ENCODE measurements at regions not wholly inside any gene's neighbourhood (a gene's known extent, or its start where the extent isn't known, plus 50 kb on each side); places are given as distances from the start of the nearest gene placed in this dataset.
A peak's percentile ranks its signal among the peaks of the same experiment; 100 is the strongest.
"Not testable (repeated sequence)": the region's sequence is repeated elsewhere in the genome, so short reads cannot be mapped to it uniquely, and the experiment has no call there.

GRCh38 chr11:69915501-69916250, 96.5 kb upstream of the FGF3 start:
- Histone ChIP-seq H3K4me3 (ENCODE audit: low read depth, low read length) (no peak overlapping the region), H3K27me3 (ENCODE audit: control insufficient read depth, insufficient read depth, low read length) (no peaks in the 10 kb centered on the region; the same call in 1 of the 2 replicates), H3K36me3 (ENCODE audit: control insufficient read depth, insufficient read depth, low read length) (no peaks in the 10 kb centered on the region)
- peak; percentile 4 for DNase-seq (ENCODE audit: low read depth)
- ChIA-PET POLR2A (no interaction called here), CTCF (interaction anchor here (0.6 to 2.4 kb wide), 18 partner anchors 10 to 283 kb away, joined by 3 to 27 read pairs (median 4); no protein-coding TSS in a partner anchor)
- peak; percentile 89 for TF ChIP-seq CTCF (IDR thresholded peaks at IDR 0.05; ENCODE audit: insufficient read depth, low read depth, low read length)

GRCh38 chr11:69916251-69916649, 97.0 kb upstream of the FGF3 start:
- H3K36me3 ChIP-seq (ENCODE audit: control insufficient read depth, insufficient read depth, low read length); POLR2A ChIA-PET; DNase-seq (ENCODE audit: low read depth); H3K27me3 ChIP-seq (ENCODE audit: control insufficient read depth, insufficient read depth, low read length); H3K4me3 ChIP-seq (ENCODE audit: low read depth, low read length): not testable (repeated sequence)
- CTCF ChIA-PET: interaction anchor here (0.6 to 2.4 kb wide), 9 partner anchors 15 to 282 kb away, joined by 3 to 27 read pairs (median 4); no protein-coding TSS in a partner anchor

GRCh38 chr11:69916806-69917387, 97.7 kb upstream of the FGF3 start:
- DNase-seq (ENCODE audit: low read depth): no peak
- POLR2A ChIA-PET: no interaction called here
- H3K4me3 ChIP-seq (ENCODE audit: low read depth, low read length): no peak overlapping the region
- H3K27me3 ChIP-seq (ENCODE audit: control insufficient read depth, insufficient read depth, low read length): peaks cover 2% of the 10 kb centered on the region; the same call in 1 of the 2 replicates
- no peak for TF ChIP-seq CTCF (IDR thresholded peaks at IDR 0.05; ENCODE audit: insufficient read depth, low read depth, low read length)
- no peaks in the 10 kb centered on the region for H3K36me3 ChIP-seq (ENCODE audit: control insufficient read depth, insufficient read depth, low read length)
- CTCF ChIA-PET: interaction anchor here (1.1 to 2.4 kb wide), 5 partner anchors 31 to 281 kb away, joined by 3 to 27 read pairs (median 5); no protein-coding TSS in a partner anchor

- no peak for DNase-seq (ENCODE audit: low read depth)
- CTCF ChIA-PET: interaction anchor here (0.6 to 3.7 kb wide), 11 partner anchors 8 to 283 kb away, joined by 3 to 30 read pairs (median 4); no protein-coding TSS in a partner anchor
- POLR2A ChIA-PET: interaction anchor here (0.7 kb wide), 1 partner anchor 129 kb away, joined by 20 read pairs; no protein-coding TSS in a partner anchor
- Histone ChIP-seq H3K4me3 (ENCODE audit: low read depth, low read length) (no peak overlapping the region), H3K36me3 (ENCODE audit: control insufficient read depth, insufficient read depth, low read length) (no peaks in the 10 kb centered on the region), H3K27me3 (ENCODE audit: control insufficient read depth, insufficient read depth, low read length) (peaks cover 2% of the 10 kb centered on the region; the same call in 1 of the 2 replicates)
- no peak for TF ChIP-seq CTCF (IDR thresholded peaks at IDR 0.05; ENCODE audit: insufficient read depth, low read depth, low read length)
Measured at GRCh38 chr11:69917529-69917928, 98.3 kb upstream of the FGF3 start.

- no peak overlapping the region for H3K4me3 ChIP-seq (ENCODE audit: low read depth, low read length)
- ChIA-PET POLR2A (interaction anchor here (0.7 kb wide), 1 partner anchor 128 kb away, joined by 20 read pairs; no protein-coding TSS in a partner anchor), CTCF (interaction anchor here (0.6 to 3.7 kb wide), 23 partner anchors 9 to 553 kb away, joined by 3 to 30 read pairs (median 4); no protein-coding TSS in a partner anchor)
- no peaks in the 10 kb centered on the region for H3K36me3 ChIP-seq (ENCODE audit: control insufficient read depth, insufficient read depth, low read length)
- H3K27me3 ChIP-seq (ENCODE audit: control insufficient read depth, insufficient read depth, low read length): peaks cover 4% of the 10 kb centered on the region
- no peak for TF ChIP-seq CTCF (IDR thresholded peaks at IDR 0.05; ENCODE audit: insufficient read depth, low read depth, low read length)
- DNase-seq (ENCODE audit: low read depth): no peak
Measured at GRCh38 chr11:69918231-69918937, 99.2 kb upstream of the FGF3 start.

Measured in BJ (cell line).